ENCODE measurements at regions not wholly inside any gene's neighbourhood (a gene's known extent, or its start where the extent isn't known, plus 50 kb on each side); places are given as distances from the start of the nearest gene placed in this dataset.

GRCh38 chr14:104387022-104388010 is 192.2 kb upstream of the C14orf180 start:
- Histone ChIP-seq H3K27me3 (ENCODE audit: insufficient read depth, low read length) (no peaks in the 10 kb centered on the region), H3K79me2 (ENCODE audit: insufficient read depth, low read length) (no peaks in the 10 kb centered on the region), H3K36me3 (ENCODE audit: insufficient read depth, low read length) (no peaks in the 10 kb centered on the region), H2AFZ (ENCODE audit: low read length) (no peak overlapping the region), H3K9me3 (ENCODE audit: low read depth, low read length) (no peaks in the 10 kb centered on the region), H3K4me3 (ENCODE audit: insufficient read depth, low read length) (no peak overlapping the region), H3K4me2 (ENCODE audit: insufficient read depth, low read length) (no peak overlapping the region), H4K20me1 (ENCODE audit: insufficient read depth, low read length) (no peaks in the 10 kb centered on the region), H3K27ac (ENCODE audit: low read depth, low read length) (no peak overlapping the region), H3K4me1 (ENCODE audit: insufficient read depth, low read length) (no peaks in the 10 kb centered on the region)
- DNase-seq (ENCODE audit: insufficient read length, low spot score, missing footprints), result peak; percentile 77
- TF ChIP-seq CTCF (IDR thresholded peaks at IDR 0.05; ENCODE audit: extremely low read depth, low read depth, low read length), result no peak

GRCh38 chr14:104388011-104388521 is 191.5 kb upstream of the C14orf180 start:
- Histone ChIP-seq H3K79me2 (ENCODE audit: insufficient read depth, low read length) (no peaks in the 10 kb centered on the region), H3K9me3 (ENCODE audit: low read depth, low read length) (no peaks in the 10 kb centered on the region), H3K4me1 (ENCODE audit: insufficient read depth, low read length) (no peaks in the 10 kb centered on the region), H2AFZ (ENCODE audit: low read length) (no peak overlapping the region), H3K4me3 (ENCODE audit: insufficient read depth, low read length) (no peak overlapping the region), H3K27me3 (ENCODE audit: insufficient read depth, low read length) (no peaks in the 10 kb centered on the region), H3K36me3 (ENCODE audit: insufficient read depth, low read length) (no peaks in the 10 kb centered on the region), H3K27ac (ENCODE audit: low read depth, low read length) (no peak overlapping the region), H3K4me2 (ENCODE audit: insufficient read depth, low read length) (no peak overlapping the region), H4K20me1 (ENCODE audit: insufficient read depth, low read length) (no peaks in the 10 kb centered on the region)
- DNase-seq (ENCODE audit: insufficient read length, low spot score, missing footprints), result peak; percentile 38
- TF ChIP-seq CTCF (IDR thresholded peaks at IDR 0.05; ENCODE audit: extremely low read depth, low read depth, low read length), result no peak

GRCh38 chr14:104388541-104389325 is 190.8 kb upstream of the C14orf180 start:
- Histone ChIP-seq H3K36me3 (ENCODE audit: insufficient read depth, low read length) (no peaks in the 10 kb centered on the region), H3K4me1 (ENCODE audit: insufficient read depth, low read length) (no peaks in the 10 kb centered on the region), H3K27ac (ENCODE audit: low read depth, low read length) (no peak overlapping the region), H3K79me2 (ENCODE audit: insufficient read depth, low read length) (no peaks in the 10 kb centered on the region), H3K4me2 (ENCODE audit: insufficient read depth, low read length) (no peak overlapping the region), H3K4me3 (ENCODE audit: insufficient read depth, low read length) (no peak overlapping the region), H3K27me3 (ENCODE audit: insufficient read depth, low read length) (no peaks in the 10 kb centered on the region), H4K20me1 (ENCODE audit: insufficient read depth, low read length) (no peaks in the 10 kb centered on the region), H3K9me3 (ENCODE audit: low read depth, low read length) (no peaks in the 10 kb centered on the region), H2AFZ (ENCODE audit: low read length) (no peak overlapping the region)
- TF ChIP-seq CTCF (IDR thresholded peaks at IDR 0.05; ENCODE audit: extremely low read depth, low read depth, low read length), result no peak
- DNase-seq (ENCODE audit: insufficient read length, low spot score, missing footprints), result peak; percentile 68
